ENCODE measurements at regions not wholly inside any gene's neighbourhood (a gene's known extent, or its start where the extent isn't known, plus 50 kb on each side); places are given as distances from the start of the nearest gene placed in this dataset.

GRCh38 chr20:39829661-39830060, 859.4 kb downstream of the MAFB start:
- FAIRE-seq (no peak), DNase-seq (ENCODE audit: low read depth in 1 of 2, low spot score in 2 of 2) (no peak)
- Histone ChIP-seq H3K56ac (replicated peaks; ENCODE audit: insufficient read length, low read depth, low read length) (no peak overlapping the region), H2AK5ac (ENCODE audit: low read depth, low read length) (no peak overlapping the region), H3K4me1 (replicated peaks in 1 of 4; ENCODE audit: control insufficient read depth in 3 of 4, insufficient read depth in 4 of 4, low read length in 3 of 4) (peaks cover 0 to 6% (median 3%) of the 10 kb centered on the region in 4 experiments; a peak in 4 of 7 replicates), H2BK5ac (ENCODE audit: low read depth, low read length) (no peak overlapping the region), H3K4me2 (ENCODE audit: insufficient read depth in 1 of 2, low read depth in 2 of 2, low read length in 2 of 2) (peak overlapping the region in 1 of 2 experiments; percentile 16; a peak in 2 of 4 replicates), H3K23me2 (ENCODE audit: low read depth, low read length) (no peaks in the 10 kb centered on the region), H3K9ac (replicated peaks in 1 of 4; ENCODE audit: extremely low read depth in 1 of 4, low read depth in 3 of 4, low read length in 3 of 4) (no peak overlapping the region), H2BK120ac (replicated peaks; ENCODE audit: low read depth, low read length) (no peak overlapping the region), H3K23ac (ENCODE audit: insufficient read length) (no peak overlapping the region), H3K4ac (replicated peaks; ENCODE audit: insufficient read length, low read depth, low read length) (no peak overlapping the region), H4K8ac (ENCODE audit: extremely low read depth, insufficient read depth, low read length) (no peak overlapping the region), H2BK12ac (ENCODE audit: low read depth, low read length) (no peak overlapping the region), H3K36me3 (ENCODE audit: control insufficient read depth in 2 of 4, insufficient read depth in 4 of 4, low read length in 3 of 4) (no peaks in the 10 kb centered on the region), H3K79me2 (ENCODE audit: control insufficient read depth in 1 of 2, insufficient read depth in 2 of 2, low read length in 2 of 2) (no peaks in the 10 kb centered on the region), H3K79me1 (ENCODE audit: low read depth, low read length) (no peaks in the 10 kb centered on the region), H3K18ac (ENCODE audit: extremely low read depth, low read length) (no peak overlapping the region), H3K27me3 (replicated peaks in 1 of 4; ENCODE audit: control insufficient read depth in 3 of 4, extremely low read depth in 1 of 4, insufficient read depth in 3 of 4, low read length in 3 of 4) (no peaks in the 10 kb centered on the region), H3K4me3 (ENCODE audit: extremely low read depth in 1 of 4, insufficient read depth in 2 of 4, low read depth in 3 of 4, low read length in 4 of 4) (no peak overlapping the region), H4K91ac (replicated peaks; ENCODE audit: insufficient read length, low read length) (no peak overlapping the region), H3K9me3 (ENCODE audit: insufficient read depth in 2 of 2, low read depth in 1 of 2, low read length in 1 of 2) (no peaks in the 10 kb centered on the region), H2BK15ac (ENCODE audit: low read length) (no peak overlapping the region), H4K5ac (ENCODE audit: insufficient read length, low read depth, low read length) (no peak overlapping the region), H2AFZ (ENCODE audit: low read length) (peak overlapping the region; percentile 70; the same call in 1 of the 2 replicates), H2BK20ac (ENCODE audit: low read length) (no peak overlapping the region), H3K27ac (ENCODE audit: low read depth, low read length) (no peak overlapping the region), H3K14ac (ENCODE audit: insufficient read length) (no peak overlapping the region), H4K20me1 (replicated peaks in 1 of 2; ENCODE audit: control insufficient read depth in 1 of 2, insufficient read depth in 2 of 2, low read length in 2 of 2) (no peaks in the 10 kb centered on the region)
- ChIA-PET CTCF (ENCODE audit: partially characterized antibody) (interaction anchor here (0.7 to 3.6 kb wide), 39 partner anchors 12 to 852 kb away, joined by 3 to 36 read pairs (median 3); no protein-coding TSS in a partner anchor), POLR2A (ENCODE audit: partially characterized antibody) (interaction anchor here (0.5 to 1.6 kb wide), 2 partner anchors 10 to 448 kb away, joined by 3 read pairs; no protein-coding TSS in a partner anchor)
- WGBS, 2 experiments (ENCODE audit: extremely low coverage in 1 of 2, insufficient coverage in 1 of 2, insufficient read length in 1 of 2, insufficient replicate concordance in 2 of 2, low coverage in 1 of 2, low lambda C conversion rate in 2 of 2, missing lambda C conversion rate in 1 of 2) = 55% methylated on average over 3 of the region's 3 CpGs; no CpG with 5 or more reads in 1 of the 2 experiments
- TF ChIP-seq E2F6 (IDR thresholded peaks at IDR 0.05) (no peak), POLR2A (IDR thresholded peaks at IDR 0.05; ENCODE audit: control extremely low read depth in 1 of 2, low read depth in 2 of 2, low read length in 2 of 2) (no peak), SRF (IDR thresholded peaks at IDR 0.05; ENCODE audit: low read depth, low read length) (no peak), SIX5 (IDR thresholded peaks at IDR 0.05; ENCODE audit: low read depth, low read length) (no peak), RBBP5 (IDR thresholded peaks at IDR 0.05; ENCODE audit: borderline replicate concordance, low read depth, low read length) (no peak), CREB1 (IDR thresholded peaks at IDR 0.05) (no peak), SP2 (IDR thresholded peaks at IDR 0.05; ENCODE audit: low read length) (no peak), SUZ12 (IDR thresholded peaks at IDR 0.05; ENCODE audit: low read length) (no peak), SIN3A (conservative IDR thresholded peaks at IDR 0.05 in 1 of 2, IDR thresholded peaks at IDR 0.05 in 1 of 2; ENCODE audit: low read depth in 1 of 2, low read length in 2 of 2) (no peak)
